ENCODE measurements at regions not wholly inside any gene's neighbourhood (a gene's known extent, or its start where the extent isn't known, plus 50 kb on each side); places are given as distances from the start of the nearest gene placed in this dataset.

- Histone ChIP-seq H3K27ac (ENCODE audit: insufficient read length, low read depth, low read length) (no peak overlapping the region), H2BK120ac (ENCODE audit: low read depth, low read length, poor library complexity, severe bottlenecking) (no peak overlapping the region), H3K4me1 (ENCODE audit: insufficient read depth, low read length) (no peaks in the 10 kb centered on the region), H3K56ac (ENCODE audit: insufficient read length, low read depth, low read length) (no peak overlapping the region), H3K79me1 (ENCODE audit: insufficient read depth, low read depth, low read length, poor library complexity, severe bottlenecking) (no peaks in the 10 kb centered on the region), H3K23me2 (ENCODE audit: insufficient read length, low read depth, low read length, poor library complexity, severe bottlenecking) (no peaks in the 10 kb centered on the region), H2BK12ac (ENCODE audit: insufficient read length, low read depth, low read length) (no peak overlapping the region), H4K5ac (ENCODE audit: insufficient read length, low read depth, low read length) (no peak overlapping the region), H3K4me2 (ENCODE audit: insufficient read depth, insufficient read length, low read length) (no peak overlapping the region), H3K9ac (ENCODE audit: extremely low read depth, insufficient read length, low read length) (no peak overlapping the region), H4K8ac (replicated peaks; ENCODE audit: insufficient read length, low read depth, low read length) (no peak overlapping the region), H3K4ac (ENCODE audit: low read depth, low read length) (no peak overlapping the region), H3K9me3 (ENCODE audit: control insufficient read depth, low read depth, low read length) (no peaks in the 10 kb centered on the region), H2BK15ac (ENCODE audit: low read depth, low read length) (no peak overlapping the region), H2AK5ac (ENCODE audit: insufficient read length, low read length) (no peak overlapping the region), H3K14ac (ENCODE audit: insufficient read depth, low read length) (no peak overlapping the region), H3K27me3 (ENCODE audit: insufficient read depth, low read length) (no peaks in the 10 kb centered on the region), H4K20me1 (ENCODE audit: control insufficient read depth, insufficient read depth, insufficient read length) (no peaks in the 10 kb centered on the region), H2BK20ac (ENCODE audit: low read depth, low read length, poor library complexity, severe bottlenecking) (no peak overlapping the region), H3K18ac (ENCODE audit: insufficient read length, low read depth, low read length) (no peak overlapping the region), H4K91ac (ENCODE audit: insufficient read length, low read depth, low read length) (no peak overlapping the region), H2AFZ (ENCODE audit: low read length) (no peak overlapping the region), H2BK5ac (ENCODE audit: insufficient read length, low read length) (no peak overlapping the region), H3T11ph (ENCODE audit: low read length) (no peak overlapping the region), H3K79me2 (ENCODE audit: insufficient read depth, low read length) (no peaks in the 10 kb centered on the region), H3K23ac (ENCODE audit: insufficient read length, low read depth, low read length) (no peak overlapping the region)
- H3K27ac Mint-ChIP-seq: no peak overlapping the region
- no peaks in the 10 kb centered on the region for H3K36me3 Mint-ChIP-seq (ENCODE audit: insufficient read depth in 1 of 3, low read depth in 3 of 3)
- no CpG with 5 or more reads among the region's 1 CpG for WGBS (ENCODE audit: extremely low coverage, insufficient read length, low lambda C conversion rate)
- no peaks in the 10 kb centered on the region for H3K9me3 Mint-ChIP-seq
- TF ChIP-seq CTCF (conservative IDR thresholded peaks at IDR 0.05): no peak
- H3K4me3 Mint-ChIP-seq: no peak overlapping the region
- peaks cover 9 to 10% of the 10 kb centered on the region in 2 experiments for H3K4me1 Mint-ChIP-seq
- H3K27me3 Mint-ChIP-seq (ENCODE audit: low read depth): no peaks in the 10 kb centered on the region
- DNase-seq: no peak
These were observed 1080.9 kb upstream of the ZEB2 start for GRCh38 chr2:145600811-145601210.
